ACC112 (cell line): ENCODE measurements at regions not wholly inside any gene's neighbourhood (a gene's known extent, or its start where the extent isn't known, plus 50 kb on each side); places are given as distances from the start of the nearest gene placed in this dataset.

Experiments used
- H2AFZ ChIP-seq: fragments of 200-600 bp; sonication (generic); one replicate; pipeline ENCODE4 v1.6.0; 2017; ENCODE audit warnings: antibody characterized with exemption, low read length; ENCODE audit not compliant: unreplicated experiment
- H3K27ac ChIP-seq: fragments of 200-600 bp; sonication (generic); 2 replicates; pipeline ENCODE4 v1.5.1; 2014; ENCODE audit warnings: low read depth, mild to moderate bottlenecking, antibody characterized with exemption, low read length, moderate library complexity
- H3K27me3 ChIP-seq: fragments of 200-600 bp; sonication (generic); 2 replicates; pipeline ENCODE4 v1.6.1; 2014; ENCODE audit warnings: mild to moderate bottlenecking, antibody characterized with exemption, low read length, moderate library complexity, mixed read lengths; ENCODE audit not compliant: insufficient read depth
- H3K36me3 ChIP-seq: fragments of 200-600 bp; sonication (generic); 2 replicates; pipeline ENCODE4 v1.6.1; 2016; ENCODE audit warnings: mild to moderate bottlenecking, antibody characterized with exemption, low read length, moderate library complexity, mixed read lengths; ENCODE audit not compliant: insufficient read depth
- H3K4me1 ChIP-seq: fragments of 200-600 bp; sonication (generic); one replicate; pipeline ENCODE4 v1.6.1; 2016; ENCODE audit warnings: low read length, mixed read lengths; ENCODE audit not compliant: insufficient read depth, unreplicated experiment, control insufficient read depth
- H3K4me3 ChIP-seq: fragments of 200-600 bp; sonication (generic); 2 replicates; pipeline ENCODE4 v1.5.1; 2014; ENCODE audit warnings: mild to moderate bottlenecking, low read depth, low read length
- H3K79me2 ChIP-seq: fragments of 200-600 bp; sonication (generic); one replicate; pipeline ENCODE4 v1.6.0; 2016; ENCODE audit warnings: low read length; ENCODE audit not compliant: control insufficient read depth, unreplicated experiment, insufficient read depth

DNA sequence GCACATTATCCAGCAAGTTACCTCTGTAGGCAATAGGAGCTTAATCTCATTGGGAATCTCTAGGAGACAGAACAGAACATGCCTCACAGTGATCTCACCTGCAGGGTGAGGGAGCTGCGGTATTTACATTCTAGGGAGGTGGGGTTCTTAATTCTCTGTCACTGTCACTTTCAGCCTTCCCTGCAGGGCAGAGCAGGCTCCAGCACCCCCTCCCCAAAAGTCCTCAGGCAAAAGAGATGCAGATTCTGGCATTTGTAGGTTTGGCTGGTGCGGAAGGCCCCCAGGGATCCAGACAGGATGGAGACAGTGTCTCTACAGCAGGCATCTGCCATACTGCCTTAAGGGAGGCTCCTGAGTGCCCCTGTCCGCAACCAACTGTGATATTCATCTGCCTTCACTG, 166.4 kb upstream of the ATP6AP2 start:
- H3K27me3 ChIP-seq, result no peaks in the 10 kb centered on the region
- no peak overlapping the region for H2AFZ ChIP-seq
- H3K36me3 ChIP-seq, result no peaks in the 10 kb centered on the region
- no peak overlapping the region for H3K27ac ChIP-seq
- H3K4me1 ChIP-seq, result no peaks in the 10 kb centered on the region
- H3K79me2 ChIP-seq, result no peaks in the 10 kb centered on the region
- H3K4me3 ChIP-seq, result no peak overlapping the region

DNA sequence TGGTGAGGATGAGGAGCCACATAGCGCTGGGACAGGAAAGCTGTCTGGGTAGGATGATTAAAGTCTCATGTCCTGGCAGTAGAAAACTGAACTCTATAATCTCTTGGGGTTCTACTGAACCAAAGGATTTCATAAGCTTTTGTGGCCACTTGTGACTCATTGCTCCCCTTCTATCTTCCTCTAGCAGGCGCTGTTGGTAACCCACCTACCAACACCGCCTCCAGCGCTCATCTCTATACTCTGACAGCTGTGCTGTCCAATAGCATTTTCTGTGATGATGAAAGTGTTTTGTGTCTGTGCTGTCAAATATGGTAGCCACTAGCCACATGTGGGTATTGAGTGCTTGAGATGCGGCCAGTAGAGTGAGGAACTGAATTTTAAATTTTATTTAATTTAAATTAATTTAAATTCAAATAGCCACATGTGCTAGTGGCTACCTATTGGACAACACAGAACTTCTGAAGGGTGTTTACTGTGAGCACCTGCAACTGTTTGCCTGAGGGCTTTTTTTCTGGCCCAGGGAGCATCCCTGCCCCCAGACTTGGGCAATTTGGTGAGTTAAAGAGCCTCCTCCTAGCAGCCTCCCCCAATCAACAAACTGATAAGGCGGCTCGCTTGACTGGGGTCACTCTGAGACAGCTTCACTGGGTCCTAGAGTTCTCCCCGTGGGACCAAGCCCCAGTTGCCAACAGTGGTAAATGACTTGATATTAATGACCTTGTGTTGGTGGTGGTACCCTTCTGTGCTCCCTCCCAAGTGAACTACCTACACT, 169.2 kb upstream of the ATP6AP2 start:
- H2AFZ ChIP-seq, result no peak overlapping the region
- no peak overlapping the region for H3K4me3 ChIP-seq
- H3K36me3 ChIP-seq, result no peaks in the 10 kb centered on the region
- no peaks in the 10 kb centered on the region for H3K79me2 ChIP-seq
- H3K27ac ChIP-seq, result no peak overlapping the region
- no peaks in the 10 kb centered on the region for H3K27me3 ChIP-seq
- H3K4me1 ChIP-seq, result no peaks in the 10 kb centered on the region

- Histone ChIP-seq H3K27ac (no peak overlapping the region), H3K27me3 (no peaks in the 10 kb centered on the region), H2AFZ (no peak overlapping the region), H3K36me3 (no peaks in the 10 kb centered on the region), H3K79me2 (no peaks in the 10 kb centered on the region), H3K4me3 (no peak overlapping the region), H3K4me1 (no peaks in the 10 kb centered on the region)
Measured at GRCh38 chrX:40410859-40411258, 169.9 kb upstream of the ATP6AP2 start.

- no peaks in the 10 kb centered on the region for H3K27me3 ChIP-seq
- no peak overlapping the region for H2AFZ ChIP-seq
- H3K79me2 ChIP-seq, result no peaks in the 10 kb centered on the region
- no peak overlapping the region for H3K4me3 ChIP-seq
- no peaks in the 10 kb centered on the region for H3K4me1 ChIP-seq
- no peaks in the 10 kb centered on the region for H3K36me3 ChIP-seq
- no peak overlapping the region for H3K27ac ChIP-seq
Measured at GRCh38 chrX:40406330-40406859, 174.4 kb upstream of the ATP6AP2 start.

DNA sequence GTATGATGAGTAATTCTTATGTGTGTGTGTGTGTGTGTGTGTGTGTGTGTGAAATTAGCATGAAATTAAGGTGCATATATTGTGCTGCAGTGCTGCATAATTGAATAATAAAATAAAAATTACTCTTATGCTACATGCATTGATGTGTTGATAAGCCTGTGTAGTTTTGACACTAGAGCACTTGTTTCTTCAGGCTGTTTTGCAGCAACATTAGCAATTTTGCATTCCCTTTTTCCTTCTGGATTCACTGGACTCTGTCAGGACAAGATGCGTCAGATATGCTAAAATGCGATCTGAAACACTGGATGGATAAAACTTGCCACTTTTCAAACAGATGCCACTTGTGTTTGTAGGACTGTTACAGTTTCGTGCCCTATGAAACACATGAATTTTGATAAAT, 175.4 kb upstream of the ATP6AP2 start:
- no peak overlapping the region for H2AFZ ChIP-seq
- no peaks in the 10 kb centered on the region for H3K27me3 ChIP-seq
- H3K27ac ChIP-seq, result no peak overlapping the region
- no peaks in the 10 kb centered on the region for H3K4me1 ChIP-seq
- H3K4me3 ChIP-seq, result no peak overlapping the region
- H3K79me2 ChIP-seq, result no peaks in the 10 kb centered on the region
- H3K36me3 ChIP-seq, result no peaks in the 10 kb centered on the region

DNA sequence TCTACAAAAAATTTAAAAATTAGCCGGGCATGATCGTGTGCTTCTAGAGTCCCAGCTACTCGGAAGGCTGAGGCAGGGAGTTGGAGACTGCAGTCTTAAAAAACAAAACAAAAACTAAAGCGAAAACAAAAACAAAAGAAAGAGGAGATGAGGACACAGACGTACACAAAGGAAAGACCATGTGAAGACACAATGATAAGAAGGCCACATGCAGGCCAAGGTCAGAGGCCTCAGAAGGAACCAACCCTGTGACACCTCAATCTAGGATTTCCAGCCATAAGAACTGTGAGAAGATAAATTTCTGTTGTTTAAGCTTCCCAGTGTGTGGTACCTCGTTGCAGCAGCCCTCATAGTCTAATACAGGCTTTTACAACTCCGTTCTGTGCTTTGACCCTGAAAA, 177.0 kb upstream of the ATP6AP2 start:
- Histone ChIP-seq H3K4me1 (no peaks in the 10 kb centered on the region), H2AFZ (no peak overlapping the region), H3K79me2 (no peaks in the 10 kb centered on the region), H3K4me3 (no peak overlapping the region), H3K27me3 (no peaks in the 10 kb centered on the region), H3K36me3 (no peaks in the 10 kb centered on the region), H3K27ac (no peak overlapping the region)

DNA sequence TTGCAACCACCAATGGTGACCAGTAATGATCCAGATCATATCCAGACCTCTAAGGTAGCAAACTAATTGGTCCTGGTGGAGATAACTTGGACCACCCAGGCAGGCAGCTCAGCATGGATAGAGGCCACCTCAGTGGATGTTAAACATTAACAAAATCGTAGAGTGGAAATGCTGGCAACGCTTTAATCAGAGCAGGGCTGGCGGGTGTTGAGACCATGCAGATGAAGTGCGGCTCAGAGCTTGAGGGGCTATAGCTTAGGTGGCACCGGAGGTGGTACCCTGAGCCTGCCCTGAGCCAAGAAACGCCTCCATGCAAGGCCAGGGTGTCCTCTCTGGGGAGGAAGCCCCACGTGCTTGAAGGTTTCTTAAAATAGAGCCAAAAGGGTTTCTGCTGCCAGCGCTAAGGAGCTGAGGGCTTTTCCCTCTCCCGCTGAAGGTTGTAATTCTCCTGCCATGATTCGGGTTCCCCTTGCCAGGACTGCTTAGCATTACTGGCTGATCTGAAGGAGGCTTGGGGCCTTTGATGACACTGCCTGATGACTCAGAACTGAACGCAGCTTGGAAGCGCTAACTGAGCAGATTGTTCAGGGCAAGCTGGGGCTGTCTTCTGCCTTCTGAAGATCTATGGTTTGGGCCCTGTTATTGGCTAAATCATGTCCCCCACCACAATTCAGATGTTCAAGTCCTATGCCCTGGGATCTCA, 177.8 kb upstream of the ATP6AP2 start:
- no peak overlapping the region for H3K4me3 ChIP-seq

DNA sequence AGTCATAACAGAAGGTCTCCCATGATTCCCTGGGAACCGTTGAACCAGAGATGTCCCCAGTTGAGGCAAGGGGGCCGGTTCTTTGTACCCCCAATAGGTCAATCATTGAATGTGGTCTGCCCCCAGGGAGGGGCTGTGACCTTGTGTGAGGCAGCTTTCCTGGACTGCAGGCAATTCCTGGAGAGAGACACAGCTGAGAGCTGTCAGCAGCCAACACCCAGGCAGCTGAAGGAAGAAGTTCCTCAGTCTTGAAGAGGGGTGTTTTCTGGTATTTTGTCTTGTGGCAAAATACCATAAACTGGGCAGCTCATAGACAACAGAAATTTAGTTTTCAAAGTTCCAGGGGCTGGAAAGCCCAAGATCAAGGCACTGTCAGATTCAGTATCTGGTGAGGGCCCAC, 185.7 kb upstream of the ATP6AP2 start:
- H3K36me3 ChIP-seq, result no peaks in the 10 kb centered on the region
- no peak overlapping the region for H3K4me3 ChIP-seq
- no peak overlapping the region for H2AFZ ChIP-seq
- H3K27me3 ChIP-seq, result no peaks in the 10 kb centered on the region
- H3K4me1 ChIP-seq, result no peaks in the 10 kb centered on the region
- H3K79me2 ChIP-seq, result no peaks in the 10 kb centered on the region
- no peak overlapping the region for H3K27ac ChIP-seq

More for the DNA sequence above, 177.8 kb upstream of the ATP6AP2 start:
- H3K27ac ChIP-seq, result no peak overlapping the region
- H2AFZ ChIP-seq, result no peak overlapping the region
- H3K36me3 ChIP-seq, result no peaks in the 10 kb centered on the region
- no peaks in the 10 kb centered on the region for H3K79me2 ChIP-seq
- H3K27me3 ChIP-seq, result no peaks in the 10 kb centered on the region
- H3K4me1 ChIP-seq, result no peaks in the 10 kb centered on the region

DNA sequence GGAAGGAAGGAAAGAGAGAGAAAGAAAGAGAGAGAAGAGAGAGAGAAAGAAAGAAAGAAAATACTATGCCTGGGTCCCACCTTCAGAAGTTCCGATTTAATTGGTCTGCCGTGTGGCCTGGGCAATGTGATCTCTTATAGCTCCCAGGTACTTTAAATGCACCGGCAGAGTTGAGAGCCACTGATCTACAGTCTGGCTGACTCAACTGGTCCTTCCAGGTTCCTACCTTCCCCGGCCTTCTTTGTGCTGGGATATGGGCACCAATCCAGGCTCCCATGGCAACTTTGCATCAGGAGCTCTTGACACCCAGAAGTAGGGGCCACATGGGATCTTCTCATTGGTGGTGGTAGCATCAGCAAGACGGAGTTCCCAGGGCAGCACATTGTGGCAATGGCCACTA, 186.5 kb upstream of the ATP6AP2 start:
- Histone ChIP-seq H3K79me2 (no peaks in the 10 kb centered on the region), H3K27ac (no peak overlapping the region), H3K27me3 (no peaks in the 10 kb centered on the region), H3K4me3 (no peak overlapping the region), H3K4me1 (no peaks in the 10 kb centered on the region), H3K36me3 (no peaks in the 10 kb centered on the region), H2AFZ (no peak overlapping the region)

DNA sequence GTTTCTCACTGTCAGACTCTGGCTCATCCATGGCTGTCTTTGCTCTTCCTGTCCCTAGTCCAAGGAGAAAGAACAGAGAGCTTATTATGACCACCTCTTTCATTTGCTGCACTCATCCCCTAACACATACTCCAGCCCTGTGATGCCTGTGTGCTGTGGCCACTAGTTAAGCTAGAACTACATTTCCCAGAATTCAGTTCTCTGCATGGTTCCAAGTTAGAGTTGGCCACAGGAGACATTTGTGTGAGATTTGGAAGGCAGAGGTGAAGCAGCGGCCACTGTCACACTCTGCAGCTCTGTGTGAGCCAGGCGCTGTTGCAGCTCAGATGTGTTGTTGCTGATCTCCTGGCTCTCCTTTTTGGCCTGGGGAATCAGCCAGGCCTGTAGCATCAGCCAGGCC, 188.2 kb upstream of the ATP6AP2 start:
- Histone ChIP-seq H2AFZ (no peak overlapping the region), H3K27ac (no peak overlapping the region), H3K79me2 (no peaks in the 10 kb centered on the region), H3K4me3 (no peak overlapping the region), H3K4me1 (no peaks in the 10 kb centered on the region), H3K27me3 (no peaks in the 10 kb centered on the region), H3K36me3 (no peaks in the 10 kb centered on the region)

DNA sequence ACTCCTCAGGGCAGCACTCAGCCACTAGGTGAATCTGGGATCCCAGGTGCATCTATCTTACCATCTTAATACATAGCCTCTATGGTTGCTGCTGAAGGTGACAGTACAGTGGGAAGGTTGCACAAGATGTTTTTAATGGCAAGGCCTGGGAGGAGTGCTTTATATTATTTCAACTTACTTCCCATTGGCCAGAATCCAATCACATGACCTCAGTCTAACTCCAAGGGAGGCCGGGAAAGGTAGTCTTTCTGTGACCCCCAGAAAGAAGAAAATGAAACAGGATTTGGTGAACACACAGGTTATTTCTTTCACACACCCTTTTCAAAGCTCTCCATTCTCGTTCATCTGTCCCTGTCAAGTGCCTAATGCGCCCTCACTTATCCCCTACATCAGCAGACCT, 189.1 kb upstream of the ATP6AP2 start:
- Histone ChIP-seq H3K36me3 (no peaks in the 10 kb centered on the region), H3K27me3 (no peaks in the 10 kb centered on the region), H2AFZ (no peak overlapping the region), H3K79me2 (no peaks in the 10 kb centered on the region), H3K4me3 (no peak overlapping the region), H3K4me1 (no peaks in the 10 kb centered on the region), H3K27ac (no peak overlapping the region)
